ENCODE measurements at regions not wholly inside any gene's neighbourhood (a gene's known extent, or its start where the extent isn't known, plus 50 kb on each side); places are given as distances from the start of the nearest gene placed in this dataset.

- no peak overlapping the region for H3K4me2 ChIP-seq
- no peak overlapping the region for H3K27ac ChIP-seq
- POLR2A ChIA-PET = no interaction called here
- FAIRE-seq (no peak), DNase-seq (ENCODE audit: low read depth in 1 of 2, low spot score in 1 of 2) (no peak), ATAC-seq (no peak)
- TF ChIP-seq JUNB (IDR thresholded peaks at IDR 0.05) = no peak
- TF ChIP-seq MYC (IDR thresholded peaks at IDR 0.05; ENCODE audit: borderline replicate concordance, low read length) = no peak
- TF ChIP-seq GATA3 (IDR thresholded peaks at IDR 0.05; ENCODE audit: borderline replicate concordance) = no peak
- TF ChIP-seq FOXS1 (CRISPR knock-in tag; IDR thresholded peaks at IDR 0.05) = no peak
- no peak for TF ChIP-seq CBX2 (IDR thresholded peaks at IDR 0.05; ENCODE audit: borderline replicate concordance, low read depth)
- TF ChIP-seq HOXB13 (CRISPR knock-in tag; IDR thresholded peaks at IDR 0.05; ENCODE audit: low read depth) = no peak
- TF ChIP-seq RFX5 (IDR thresholded peaks at IDR 0.05) = no peak
- TF ChIP-seq KDM1A (IDR thresholded peaks at IDR 0.05; ENCODE audit: low read depth) = no peak
- TF ChIP-seq HEYL (CRISPR knock-in tag; IDR thresholded peaks at IDR 0.05) = no peak
- TF ChIP-seq CHD2 (IDR thresholded peaks at IDR 0.05; ENCODE audit: low read length, partially characterized antibody) = no peak
- no peak for TF ChIP-seq ZSCAN20 (CRISPR knock-in tag; IDR thresholded peaks at IDR 0.05)
- TF ChIP-seq ESRRA (IDR thresholded peaks at IDR 0.05; ENCODE audit: borderline replicate concordance, low read length) = no peak
- no peak for TF ChIP-seq POLR2AphosphoS2 (conservative IDR thresholded peaks at IDR 0.05; ENCODE audit: low read length)
- TF ChIP-seq, protein P1, sequence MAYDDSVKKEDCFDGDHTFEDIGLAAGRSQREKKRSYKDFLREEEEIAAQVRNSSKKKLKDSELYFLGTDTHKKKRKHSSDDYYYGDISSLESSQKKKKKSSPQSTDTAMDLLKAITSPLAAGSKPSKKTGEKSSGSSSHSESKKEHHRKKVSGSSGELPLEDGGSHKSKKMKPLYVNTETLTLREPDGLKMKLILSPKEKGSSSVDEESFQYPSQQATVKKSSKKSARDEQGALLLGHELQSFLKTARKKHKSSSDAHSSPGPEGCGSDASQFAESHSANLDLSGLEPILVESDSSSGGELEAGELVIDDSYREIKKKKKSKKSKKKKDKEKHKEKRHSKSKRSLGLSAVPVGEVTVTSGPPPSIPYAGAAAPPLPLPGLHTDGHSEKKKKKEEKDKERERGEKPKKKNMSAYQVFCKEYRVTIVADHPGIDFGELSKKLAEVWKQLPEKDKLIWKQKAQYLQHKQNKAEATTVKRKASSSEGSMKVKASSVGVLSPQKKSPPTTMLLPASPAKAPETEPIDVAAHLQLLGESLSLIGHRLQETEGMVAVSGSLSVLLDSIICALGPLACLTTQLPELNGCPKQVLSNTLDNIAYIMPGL (CRISPR knock-in tag; IDR thresholded peaks at IDR 0.05; ENCODE audit: borderline replicate concordance) = no peak
- no peak for TF ChIP-seq ZNF302 (CRISPR knock-in tag; IDR thresholded peaks at IDR 0.05)
- no peak overlapping the region for H3K4me3 ChIP-seq
- peaks cover 5% of the 10 kb centered on the region for H3K9me3 ChIP-seq
- CTCF ChIA-PET = no interaction called here
- WGBS (ENCODE audit: missing lambda C conversion rate) = 27% methylated on average over 5 of the region's 7 CpGs
- H3K4me1 ChIP-seq = no peaks in the 10 kb centered on the region
Measured at GRCh38 chr1:2961081-2961480, 60.2 kb upstream of the ACTRT2 start.

DNA sequence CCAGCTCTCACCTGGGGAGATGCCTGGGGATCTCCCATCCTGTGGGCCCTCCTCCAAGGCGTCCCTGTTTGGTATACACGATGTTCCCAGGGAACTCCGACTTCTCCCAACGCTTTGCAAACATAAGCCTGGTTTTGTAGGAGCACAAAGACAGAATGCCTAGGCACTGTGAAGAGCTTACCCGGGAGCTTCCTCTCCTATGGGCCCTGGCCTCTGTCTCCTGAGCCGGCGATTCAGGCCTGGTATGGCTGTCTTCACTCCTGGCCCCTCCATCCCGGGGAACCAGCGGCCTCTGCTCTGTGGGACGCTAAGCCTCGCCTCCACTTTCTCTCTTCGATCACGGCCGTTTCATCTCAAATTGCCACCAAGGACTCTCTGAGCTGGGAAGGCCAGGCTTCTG, 59.6 kb upstream of the ACTRT2 start:
- POLR2A ChIA-PET = no interaction called here
- CTCF ChIA-PET = interaction anchor here (1.0 kb wide), 1 partner anchor 463 kb away, joined by 3 read pairs; no protein-coding TSS in a partner anchor
- Histone ChIP-seq H3K4me2 (no peak overlapping the region), H3K4me3 (no peak overlapping the region), H3K9me3 (peaks cover 5% of the 10 kb centered on the region), H3K4me1 (no peaks in the 10 kb centered on the region), H3K27ac (no peak overlapping the region)
- WGBS (ENCODE audit: missing lambda C conversion rate) = 33% methylated on average over 8 of the region's 14 CpGs
- FAIRE-seq = no peak
- DNase-seq (ENCODE audit: low read depth in 1 of 2, low spot score in 1 of 2) = no peak
- ATAC-seq = no peak
- TF ChIP-seq NPAS2 (CRISPR knock-in tag; IDR thresholded peaks at IDR 0.05; ENCODE audit: borderline replicate concordance) (no peak), CHD2 (IDR thresholded peaks at IDR 0.05; ENCODE audit: low read length, partially characterized antibody) (no peak), HOXB5 (CRISPR knock-in tag; IDR thresholded peaks at IDR 0.05) (no peak), RARB (CRISPR knock-in tag; IDR thresholded peaks at IDR 0.05) (no peak), SREBF2 (IDR thresholded peaks at IDR 0.05) (no peak), POLR2AphosphoS2 (conservative IDR thresholded peaks at IDR 0.05; ENCODE audit: low read length) (no peak), ZNF302 (CRISPR knock-in tag; IDR thresholded peaks at IDR 0.05) (no peak), POLR2A (IDR thresholded peaks at IDR 0.05; ENCODE audit: low read length) (no peak), HDAC2 (IDR thresholded peaks at IDR 0.05) (no peak), RAD21 (conservative IDR thresholded peaks at IDR 0.05 in 1 of 2, IDR thresholded peaks at IDR 0.05 in 1 of 2) (no peak), EHMT2 (IDR thresholded peaks at IDR 0.05; ENCODE audit: low read depth) (no peak), RFX5 (IDR thresholded peaks at IDR 0.05) (no peak), ATOH8 (CRISPR knock-in tag; IDR thresholded peaks at IDR 0.05; ENCODE audit: low read depth) (no peak), SMC3 (IDR thresholded peaks at IDR 0.05) (no peak), TFCP2L1 (CRISPR knock-in tag; IDR thresholded peaks at IDR 0.05) (no peak)
- TF ChIP-seq, protein P2, sequence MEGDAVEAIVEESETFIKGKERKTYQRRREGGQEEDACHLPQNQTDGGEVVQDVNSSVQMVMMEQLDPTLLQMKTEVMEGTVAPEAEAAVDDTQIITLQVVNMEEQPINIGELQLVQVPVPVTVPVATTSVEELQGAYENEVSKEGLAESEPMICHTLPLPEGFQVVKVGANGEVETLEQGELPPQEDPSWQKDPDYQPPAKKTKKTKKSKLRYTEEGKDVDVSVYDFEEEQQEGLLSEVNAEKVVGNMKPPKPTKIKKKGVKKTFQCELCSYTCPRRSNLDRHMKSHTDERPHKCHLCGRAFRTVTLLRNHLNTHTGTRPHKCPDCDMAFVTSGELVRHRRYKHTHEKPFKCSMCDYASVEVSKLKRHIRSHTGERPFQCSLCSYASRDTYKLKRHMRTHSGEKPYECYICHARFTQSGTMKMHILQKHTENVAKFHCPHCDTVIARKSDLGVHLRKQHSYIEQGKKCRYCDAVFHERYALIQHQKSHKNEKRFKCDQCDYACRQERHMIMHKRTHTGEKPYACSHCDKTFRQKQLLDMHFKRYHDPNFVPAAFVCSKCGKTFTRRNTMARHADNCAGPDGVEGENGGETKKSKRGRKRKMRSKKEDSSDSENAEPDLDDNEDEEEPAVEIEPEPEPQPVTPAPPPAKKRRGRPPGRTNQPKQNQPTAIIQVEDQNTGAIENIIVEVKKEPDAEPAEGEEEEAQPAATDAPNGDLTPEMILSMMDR (IDR thresholded peaks at IDR 0.05) = no peak
- TF ChIP-seq, protein P1 (CRISPR knock-in tag; IDR thresholded peaks at IDR 0.05; ENCODE audit: borderline replicate concordance) = no peak
- TF ChIP-seq, protein P3, sequence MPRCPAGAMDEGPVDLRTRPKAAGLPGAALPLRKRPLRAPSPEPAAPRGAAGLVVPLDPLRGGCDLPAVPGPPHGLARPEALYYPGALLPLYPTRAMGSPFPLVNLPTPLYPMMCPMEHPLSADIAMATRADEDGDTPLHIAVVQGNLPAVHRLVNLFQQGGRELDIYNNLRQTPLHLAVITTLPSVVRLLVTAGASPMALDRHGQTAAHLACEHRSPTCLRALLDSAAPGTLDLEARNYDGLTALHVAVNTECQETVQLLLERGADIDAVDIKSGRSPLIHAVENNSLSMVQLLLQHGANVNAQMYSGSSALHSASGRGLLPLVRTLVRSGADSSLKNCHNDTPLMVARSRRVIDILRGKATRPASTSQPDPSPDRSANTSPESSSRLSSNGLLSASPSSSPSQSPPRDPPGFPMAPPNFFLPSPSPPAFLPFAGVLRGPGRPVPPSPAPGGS (IDR thresholded peaks at IDR 0.05) = no peak

Data from A549 (cell line).